H9 (cell line): ENCODE measurements at regions not wholly inside any gene's neighbourhood (a gene's known extent, or its start where the extent isn't known, plus 50 kb on each side); places are given as distances from the start of the nearest gene placed in this dataset.
A peak's percentile ranks its signal among the peaks of the same experiment; 100 is the strongest.

ENCODE experiments used
- DNase-seq: peaks from one replicate; pipeline ENCODE4 v3.0.0-alpha.2; 2017
- H2AFZ ChIP-seq: one replicate; pipeline ENCODE4 v1.6.1; 2013; ENCODE audit warnings: mild to moderate bottlenecking, low read length, control low read depth, moderate library complexity
- H2AK5ac ChIP-seq: 2 replicates; pipeline ENCODE4 v1.6.1; 2013; ENCODE audit warnings: low read length, control low read depth, mixed read lengths; ENCODE audit not compliant: insufficient read length
- H2BK120ac ChIP-seq: one replicate; pipeline ENCODE4 v1.6.1; 2013; ENCODE audit warnings: low read depth, mild to moderate bottlenecking, low read length, control low read depth, inconsistent platforms; ENCODE audit not compliant: poor library complexity, severe bottlenecking
- H2BK12ac ChIP-seq: 2 replicates; pipeline ENCODE4 v1.6.1; 2013; ENCODE audit warnings: low read length, control low read depth, mixed read lengths, low read depth; ENCODE audit not compliant: insufficient read length
- H2BK15ac ChIP-seq: 2 replicates; pipeline ENCODE4 v1.6.1; 2013; ENCODE audit warnings: low read depth, low read length, control low read depth
- H2BK20ac ChIP-seq: one replicate; pipeline ENCODE4 v1.6.1; 2013; ENCODE audit warnings: low read depth, mild to moderate bottlenecking, low read length, control low read depth, inconsistent platforms; ENCODE audit not compliant: poor library complexity, severe bottlenecking
- H2BK5ac ChIP-seq: 2 replicates; pipeline ENCODE4 v1.6.1; 2013; ENCODE audit warnings: low read length, control low read depth, mixed read lengths; ENCODE audit not compliant: insufficient read length
- H3K14ac ChIP-seq: 2 replicates; pipeline ENCODE4 v1.6.1; 2013; ENCODE audit warnings: low read length, control low read depth; ENCODE audit not compliant: insufficient read depth
- H3K18ac ChIP-seq: 2 replicates; pipeline ENCODE4 v1.6.1; 2013; ENCODE audit warnings: low read depth, mild to moderate bottlenecking, mixed read lengths, low read length, control low read depth; ENCODE audit not compliant: insufficient read length
- H3K23ac ChIP-seq: 2 replicates; pipeline ENCODE4 v1.6.1; 2013; ENCODE audit warnings: low read length, control low read depth, mixed read lengths, low read depth; ENCODE audit not compliant: insufficient read length
- H3K23me2 ChIP-seq: 2 replicates; pipeline ENCODE4 v1.6.1; 2013; ENCODE audit warnings: low read depth, mild to moderate bottlenecking, mixed read lengths, low read length, control low read depth; ENCODE audit not compliant: insufficient read length, poor library complexity, severe bottlenecking
- H3K27ac ChIP-seq: 2 replicates; pipeline ENCODE4 v1.5.1; 2013; ENCODE audit warnings: low read length, control low read depth, mixed read lengths, low read depth; ENCODE audit not compliant: insufficient read length
- H3K27me3 ChIP-seq: 2 replicates; pipeline ENCODE4 v1.6.1; 2013; ENCODE audit warnings: low read length, control low read depth, inconsistent platforms; ENCODE audit not compliant: insufficient read depth
- H3K4ac ChIP-seq: 2 replicates; pipeline ENCODE4 v1.6.1; 2013; ENCODE audit warnings: low read depth, mild to moderate bottlenecking, control low read depth, inconsistent platforms, low read length, moderate library complexity
- H3K4me1 ChIP-seq: 2 replicates; pipeline ENCODE4 v1.6.1; 2013; ENCODE audit warnings: low read length, control low read depth, inconsistent platforms; ENCODE audit not compliant: insufficient read depth
- H3K4me2 ChIP-seq: 2 replicates; pipeline ENCODE4 v1.6.1; 2013; ENCODE audit warnings: low read length, control low read depth, mixed read lengths; ENCODE audit not compliant: insufficient read length, insufficient read depth
- H3K56ac ChIP-seq: 2 replicates; pipeline ENCODE4 v1.6.1; 2013; ENCODE audit warnings: low read depth, mild to moderate bottlenecking, mixed read lengths, low read length, control low read depth; ENCODE audit not compliant: insufficient read length
- H3K79me1 ChIP-seq: 2 replicates; pipeline ENCODE4 v1.6.1; 2013; ENCODE audit warnings: low read depth, mild to moderate bottlenecking, moderate library complexity, low read length, control low read depth, inconsistent platforms; ENCODE audit not compliant: insufficient read depth, poor library complexity, severe bottlenecking
- H3K79me2 ChIP-seq: 2 replicates; pipeline ENCODE4 v1.6.1; 2013; ENCODE audit warnings: low read length, control low read depth, inconsistent platforms; ENCODE audit not compliant: insufficient read depth
- H3K9ac ChIP-seq: 2 replicates; pipeline ENCODE4 v1.6.1; 2013; ENCODE audit warnings: low read length, control low read depth, mixed read lengths; ENCODE audit not compliant: insufficient read length; ENCODE audit errors: extremely low read depth
- H3K9me3 ChIP-seq: one replicate; pipeline ENCODE4 v1.6.1; 2013; ENCODE audit warnings: low read depth, low read length, inconsistent platforms; ENCODE audit not compliant: control insufficient read depth
- H3T11ph ChIP-seq: one replicate; pipeline ENCODE4 v1.6.1; 2013; ENCODE audit warnings: mild to moderate bottlenecking, low read length, control low read depth, inconsistent platforms
- H4K20me1 ChIP-seq: one replicate; pipeline ENCODE4 v1.6.1; 2013; ENCODE audit not compliant: control insufficient read depth, insufficient read length, insufficient read depth
- H4K5ac ChIP-seq: 2 replicates; pipeline ENCODE4 v1.6.1; 2013; ENCODE audit warnings: low read depth, mild to moderate bottlenecking, mixed read lengths, low read length, control low read depth; ENCODE audit not compliant: insufficient read length
- H4K8ac ChIP-seq: replicated peaks from 2 replicates; pipeline ENCODE4 v1.6.1; 2013; ENCODE audit warnings: low read length, control low read depth, mixed read lengths, low read depth; ENCODE audit not compliant: insufficient read length
- H4K91ac ChIP-seq: 2 replicates; pipeline ENCODE4 v1.6.1; 2013; ENCODE audit warnings: low read depth, mild to moderate bottlenecking, moderate library complexity, mixed read lengths, low read length, control low read depth; ENCODE audit not compliant: insufficient read length
- H3K27ac Mint-ChIP-seq, 3 experiments: 2 replicates in 2 of 3; 3 replicates in 1 of 3; pipeline ENCODE4 v1.8.0; 2020 to 2021; ENCODE audit warnings: mixed read lengths in 3 of 3, mild to moderate bottlenecking in 1 of 3, moderate library complexity in 1 of 3
- H3K27me3 Mint-ChIP-seq: 2 replicates; pipeline ENCODE4 v1.8.0; 2021; ENCODE audit warnings: low read depth, mild to moderate bottlenecking, moderate library complexity, mixed read lengths
- H3K36me3 Mint-ChIP-seq, 3 experiments: 2 replicates in 2 of 3; 3 replicates in 1 of 3; pipeline ENCODE4 v1.8.0; 2020 to 2021; ENCODE audit warnings: low read depth in 3 of 3, mixed read lengths in 3 of 3; ENCODE audit not compliant: insufficient read depth in 1 of 3
- H3K4me1 Mint-ChIP-seq, 2 experiments: 2 replicates each; pipeline ENCODE4 v1.8.0; 2020; ENCODE audit warnings: mixed read lengths in 2 of 2
- H3K4me3 Mint-ChIP-seq, 2 experiments: 2 replicates in 1 of 2; 3 replicates in 1 of 2; pipeline ENCODE4 v1.8.0; 2020 to 2021; ENCODE audit warnings: mild to moderate bottlenecking in 2 of 2, mixed read lengths in 2 of 2, moderate library complexity in 1 of 2
- H3K9me3 Mint-ChIP-seq, 2 experiments: 2 replicates in 1 of 2; 3 replicates in 1 of 2; pipeline ENCODE4 v1.8.0; 2020; ENCODE audit warnings: mild to moderate bottlenecking in 2 of 2, mixed read lengths in 2 of 2, moderate library complexity in 1 of 2
- CTCF ChIP-seq: fragments of 200-600 bp; sonication (generic); conservative IDR thresholded peaks from 3 replicates; pipeline ENCODE4 v1.8.0; 2021; ENCODE audit warnings: antibody characterized with exemption, mild to moderate bottlenecking
- WGBS: extraction: QIAGEN DNeasy Blood & Tissue Kit; methylation state at CpG from one replicate; pipeline ENCODE4 v1.1.7; 2013; ENCODE audit warnings: missing lambda C conversion rate, low lambda C conversion rate, mixed read lengths; ENCODE audit not compliant: insufficient read length; ENCODE audit errors: extremely low coverage; 5-methylcytosine and 5-hydroxymethylcytosine counted together

GRCh38 chr15:94164202-94164807 lies 67.1 kb upstream of the MCTP2 start:
- DNase-seq: peak; percentile 67
- Histone ChIP-seq H2AK5ac (no peak overlapping the region), H3K23me2 (no peaks in the 10 kb centered on the region), H2AFZ (peak overlapping the region; percentile 74), H4K20me1 (no peaks in the 10 kb centered on the region), H2BK20ac (no peak overlapping the region), H3K23ac (no peak overlapping the region), H3K4ac (no peak overlapping the region), H3K4me1 (no peaks in the 10 kb centered on the region), H2BK5ac (no peak overlapping the region), H2BK120ac (no peak overlapping the region), H3K79me1 (no peaks in the 10 kb centered on the region), H2BK15ac (no peak overlapping the region), H3K4me2 (no peak overlapping the region), H3K27ac (no peak overlapping the region), H3K56ac (no peak overlapping the region), H3K14ac (no peak overlapping the region), H4K5ac (no peak overlapping the region), H3K9me3 (no peaks in the 10 kb centered on the region), H3K9ac (no peak overlapping the region), H3K27me3 (no peaks in the 10 kb centered on the region), H3T11ph (no peak overlapping the region), H4K8ac (no peak overlapping the region), H4K91ac (no peak overlapping the region), H3K18ac (no peak overlapping the region), H3K79me2 (no peaks in the 10 kb centered on the region), H2BK12ac (no peak overlapping the region)
- TF ChIP-seq CTCF: peak; percentile 93
- H3K4me3 Mint-ChIP-seq: no peak overlapping the region
- H3K36me3 Mint-ChIP-seq: no peaks in the 10 kb centered on the region
- no peaks in the 10 kb centered on the region for H3K27me3 Mint-ChIP-seq
- no CpG with 5 or more reads among the region's 10 CpGs for WGBS
- peaks cover 0 to 3% of the 10 kb centered on the region in 2 experiments; a peak in 1 of 4 replicates for H3K4me1 Mint-ChIP-seq
- H3K27ac Mint-ChIP-seq: no peak overlapping the region
- H3K9me3 Mint-ChIP-seq: no peaks in the 10 kb centered on the region
